MCF 10A (cell line): ENCODE measurements at regions not wholly inside any gene's neighbourhood (a gene's known extent, or its start where the extent isn't known, plus 50 kb on each side); places are given as distances from the start of the nearest gene placed in this dataset.
A peak's percentile ranks its signal among the peaks of the same experiment; 100 is the strongest.

Experiments used
- BruUV-seq: library from RNA; stranded (reverse); fragments of 400-500 nt; replicated peaks from 2 replicates; lab custom pipeline; 2021; lab: Mats Ljungman, UMichigan
- CTCF ChIA-PET: fragments of 300-600 bp; sonication (Branson Sonifier 250); formaldehyde crosslinking; extraction: SDS; loops from one replicate; lab custom pipeline; 2021; ENCODE audit warnings: antibody characterized with exemption, inconsistent platforms; lab: Yijun Ruan, JAX
- POLR2A ChIA-PET: fragments of 300-600, 350-650 bp; sonication (Branson Sonifier 250); formaldehyde crosslinking; extraction: SDS; loops from one replicate; lab custom pipeline; 2020; ENCODE audit warnings: antibody characterized with exemption, inconsistent platforms; lab: Yijun Ruan, JAX
- DNase-seq: peaks from one replicate; pipeline ENCODE4 v3.0.0-alpha.2; 2018; ENCODE audit not compliant: unreplicated experiment
- H3K27ac Mint-ChIP-seq: one replicate; pipeline ENCODE4 v1.8.0; 2022; ENCODE audit warnings: mild to moderate bottlenecking, low read depth, mixed read lengths; ENCODE audit not compliant: unreplicated experiment
- H3K27me3 Mint-ChIP-seq: one replicate; pipeline ENCODE4 v1.8.0; 2022; ENCODE audit warnings: mixed read lengths; ENCODE audit not compliant: insufficient read depth, unreplicated experiment
- H3K36me3 Mint-ChIP-seq: one replicate; pipeline ENCODE4 v1.8.0; 2022; ENCODE audit warnings: mild to moderate bottlenecking, moderate library complexity, mixed read lengths; ENCODE audit not compliant: insufficient read depth, unreplicated experiment
- H3K4me1 Mint-ChIP-seq: one replicate; pipeline ENCODE4 v1.8.0; 2022; ENCODE audit warnings: mixed read lengths; ENCODE audit not compliant: insufficient read depth, unreplicated experiment
- H3K4me3 Mint-ChIP-seq: one replicate; pipeline ENCODE4 v1.8.0; 2022; ENCODE audit warnings: mild to moderate bottlenecking, moderate library complexity, mixed read lengths; ENCODE audit not compliant: unreplicated experiment
- H3K9me3 Mint-ChIP-seq: one replicate; pipeline ENCODE4 v1.8.0; 2022; ENCODE audit warnings: mixed read lengths; ENCODE audit not compliant: unreplicated experiment
- CTCF ChIP-seq: fragments of 200-600 bp; IDR thresholded peaks from one replicate; pipeline ENCODE4 v1.8.0; 2022; ENCODE audit warnings: antibody characterized with exemption, mild to moderate bottlenecking; ENCODE audit not compliant: unreplicated experiment
- intact Hi-C: fragments of 100-400 bp; cut with micrococcal nuclease; formaldehyde crosslinking; loops from 2 replicates; pipeline ENCODE4 v1.14.1; 2022

DNA sequence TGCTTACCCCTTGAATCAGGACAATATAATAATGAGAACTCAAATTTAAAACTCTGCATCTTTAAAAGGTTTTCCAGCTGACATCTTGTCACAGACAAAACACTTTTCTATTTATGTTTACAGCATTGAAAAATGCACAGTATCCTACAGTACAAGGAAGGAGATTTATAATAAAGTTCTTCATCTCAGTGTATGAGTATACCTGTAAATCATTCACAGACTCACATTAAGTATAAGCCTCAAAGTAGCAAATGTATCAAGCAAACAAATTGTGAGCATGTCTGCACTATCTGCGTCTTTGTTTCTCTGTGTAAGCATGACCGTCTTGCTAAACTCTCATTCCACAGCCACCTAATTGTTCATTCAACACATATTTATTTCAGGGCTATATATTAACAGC lies 52.8 kb downstream of the PPP1R2C start:
- no peak for DNase-seq
- no peak overlapping the region for H3K27ac Mint-ChIP-seq
- BruUV-seq: no TSS peak
- H3K4me1 Mint-ChIP-seq: no peaks in the 10 kb centered on the region
- H3K36me3 Mint-ChIP-seq: no peaks in the 10 kb centered on the region
- CTCF ChIA-PET: interaction anchor here (0.6 to 0.7 kb wide), 2 partner anchors 17 to 537 kb away, joined by 3 to 4 read pairs; no protein-coding TSS in a partner anchor
- H3K27me3 Mint-ChIP-seq: peaks cover 20% of the 10 kb centered on the region
- H3K9me3 Mint-ChIP-seq: peaks cover 8% of the 10 kb centered on the region
- POLR2A ChIA-PET: no interaction called here
- intact Hi-C loops: no loop called here
- H3K4me3 Mint-ChIP-seq: no peak overlapping the region
- TF ChIP-seq CTCF: no peak

DNA sequence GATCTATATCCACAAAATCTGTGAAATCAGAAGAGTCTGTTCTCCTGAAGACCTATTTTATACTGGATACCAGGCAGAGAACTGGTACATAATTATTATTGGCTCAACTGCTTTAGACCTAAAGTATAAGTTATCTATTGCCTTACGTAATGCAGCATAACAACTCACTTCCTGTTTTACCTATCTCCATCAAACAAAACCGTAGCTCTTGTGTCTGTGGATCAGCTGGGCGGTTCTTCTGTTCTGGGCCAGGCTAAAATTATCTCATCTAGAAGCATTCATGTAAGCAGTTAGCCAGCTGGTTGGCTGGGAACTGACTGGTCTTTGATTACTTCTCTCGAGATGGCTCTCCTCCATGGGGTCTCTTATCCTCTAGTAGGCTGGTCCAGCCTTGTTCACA lies 57.8 kb downstream of the PPP1R2C start:
- BruUV-seq: no TSS peak
- no peaks in the 10 kb centered on the region for H3K36me3 Mint-ChIP-seq
- ChIA-PET CTCF (no interaction called here), POLR2A (no interaction called here)
- intact Hi-C loops: no loop called here
- H3K27me3 Mint-ChIP-seq: peaks cover 29% of the 10 kb centered on the region
- no peaks in the 10 kb centered on the region for H3K9me3 Mint-ChIP-seq
- no peak overlapping the region for H3K27ac Mint-ChIP-seq
- no peaks in the 10 kb centered on the region for H3K4me1 Mint-ChIP-seq
- DNase-seq: no peak
- no peak overlapping the region for H3K4me3 Mint-ChIP-seq
- TF ChIP-seq CTCF: no peak

GRCh38 chrX:42715701-42716262 lies 62.2 kb downstream of the PPP1R2C start:
- no TSS peak for BruUV-seq
- ChIA-PET POLR2A (interaction anchor here (0.7 kb wide), 1 partner anchor 39 kb away, joined by 4 read pairs; no protein-coding TSS in a partner anchor), CTCF (interaction anchor here (0.6 to 0.8 kb wide), 2 partner anchors 500 to 559 kb away, joined by 3 to 4 read pairs; no protein-coding TSS in a partner anchor)
- Mint-ChIP-seq H3K9me3 (no peaks in the 10 kb centered on the region), H3K4me1 (no peaks in the 10 kb centered on the region), H3K27me3 (peaks cover 57% of the 10 kb centered on the region), H3K27ac (no peak overlapping the region), H3K36me3 (no peaks in the 10 kb centered on the region), H3K4me3 (no peak overlapping the region)
- intact Hi-C loops: no loop called here
- DNase-seq: no peak
- no peak for TF ChIP-seq CTCF

DNA sequence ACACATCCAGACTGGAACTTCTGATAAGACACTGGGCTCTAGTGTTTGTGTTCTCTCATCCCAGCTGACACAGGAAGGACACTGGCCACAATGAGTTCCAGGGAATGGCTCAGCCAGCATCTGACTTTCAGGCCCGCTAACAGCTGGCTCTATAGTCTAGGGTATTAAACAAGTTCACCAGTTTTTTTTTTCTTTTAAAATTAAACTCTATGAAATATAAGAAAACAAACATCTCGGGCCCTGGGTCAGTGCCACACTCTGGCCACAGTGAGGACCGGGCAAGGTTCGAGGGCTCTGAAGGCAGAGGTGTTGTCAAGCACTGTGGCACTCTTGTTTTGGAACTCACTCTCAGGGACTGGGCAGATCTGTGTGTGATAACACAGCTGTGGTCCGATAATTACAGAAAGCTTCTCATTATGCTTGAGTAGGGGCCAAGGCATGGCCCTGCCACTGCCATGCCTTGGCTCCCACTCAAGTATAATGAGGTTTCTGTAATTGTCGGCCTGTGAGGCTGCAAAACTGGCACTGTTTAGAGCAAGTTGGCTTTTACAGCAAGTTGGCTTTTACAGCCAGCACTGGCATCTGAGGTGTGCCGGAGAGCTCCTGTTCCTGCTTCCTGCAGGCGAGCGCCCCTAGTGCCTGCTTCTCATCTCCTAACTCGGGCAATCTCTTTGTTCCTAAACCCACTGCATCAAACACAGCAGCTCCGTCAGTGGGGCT lies 62.8 kb downstream of the PPP1R2C start:
- intact Hi-C loops: no loop called here
- POLR2A ChIA-PET: interaction anchor here (0.7 kb wide), 1 partner anchor 38 kb away, joined by 4 read pairs; no protein-coding TSS in a partner anchor
- no peaks in the 10 kb centered on the region for H3K36me3 Mint-ChIP-seq
- no TSS peak for BruUV-seq
- H3K27me3 Mint-ChIP-seq: peaks cover 58% of the 10 kb centered on the region
- no peak overlapping the region for H3K4me3 Mint-ChIP-seq
- TF ChIP-seq CTCF: no peak
- no peaks in the 10 kb centered on the region for H3K4me1 Mint-ChIP-seq
- H3K27ac Mint-ChIP-seq: no peak overlapping the region
- H3K9me3 Mint-ChIP-seq: no peaks in the 10 kb centered on the region
- CTCF ChIA-PET: interaction anchor here (0.5 kb wide), 1 partner anchor 373 kb away, joined by 3 read pairs; no protein-coding TSS in a partner anchor
- peak; percentile 9 for DNase-seq
